Prostate gland (tissue), 2 donors: ENCODE measurements at regions not wholly inside any gene's neighbourhood (a gene's known extent, or its start where the extent isn't known, plus 50 kb on each side); places are given as distances from the start of the nearest gene placed in this dataset.
"Not testable (repeated sequence)": the region's sequence is repeated elsewhere in the genome, so short reads cannot be mapped to it uniquely, and the experiment has no call there.

Experiments used
- DNase-seq: peaks from one replicate; pipeline ENCODE4 v3.0.0-alpha.2; 2019; ENCODE audit warnings: low spot score
- H3K27ac ChIP-seq, 2 donors: fragments of 200-600 bp; sonication (generic); 2 replicates each; pipeline ENCODE4 v1.5.1; 2017 to 2019
- H3K27me3 ChIP-seq: fragments of 200-600 bp; sonication (generic); replicated peaks from 2 replicates; pipeline ENCODE4 v1.5.1; 2019; ENCODE audit not compliant: insufficient read depth
- H3K36me3 ChIP-seq, 2 donors: fragments of 200-600 bp; sonication (generic); 1 replicate in 1 of 2; 2 replicates in 1 of 2; pipeline versions ENCODE4 v1.5.1 to v1.8.1; 2017 to 2019
- H3K4me1 ChIP-seq: fragments of 200-600 bp; sonication (generic); replicated peaks from 2 replicates; pipeline ENCODE4 v1.5.1; 2019
- H3K4me3 ChIP-seq, 2 donors: fragments of 200-600 bp; sonication (generic); 2 replicates each; pipeline ENCODE4 v1.5.1; 2017 to 2019
- H3K9me3 ChIP-seq: fragments of 200-600 bp; sonication (generic); 2 replicates; pipeline ENCODE4 v1.5.1; 2017
- POLR2A ChIP-seq: fragments of 450-650 bp; IDR thresholded peaks from one replicate; pipeline ENCODE4 v1.6.1; 2016; ENCODE audit warnings: antibody characterized with exemption, mild to moderate bottlenecking
- POLR2AphosphoS5 ChIP-seq: sonication (generic); formaldehyde crosslinking; IDR thresholded peaks from one replicate; pipeline ENCODE4 v1.6.1; 2017; ENCODE audit warnings: antibody characterized with exemption
- WGBS: methylation state at CpG from one replicate; pipeline ENCODE4 v1.1.5; 2018; 5-methylcytosine and 5-hydroxymethylcytosine counted together
- intact Hi-C: fragments of 100-400 bp; cut with DNase I; formaldehyde crosslinking; loops from one replicate; pipeline ENCODE4 v1.14.2; 2022
- TF ChIP-seq, protein P1 (sequence below), 4 experiments: fragments of 200-600 bp in 2 of 4; fragments of 450-650 bp in 2 of 4; sonication (generic) in 2 of 4; IDR thresholded peaks; 1 replicate in 3 of 4; 2 replicates in 1 of 4; pipeline ENCODE4 v1.5.1; 2016 to 2019; ENCODE audit warnings: antibody characterized with exemption in 4 of 4, mild to moderate bottlenecking in 2 of 4, moderate library complexity in 2 of 4

DNA sequence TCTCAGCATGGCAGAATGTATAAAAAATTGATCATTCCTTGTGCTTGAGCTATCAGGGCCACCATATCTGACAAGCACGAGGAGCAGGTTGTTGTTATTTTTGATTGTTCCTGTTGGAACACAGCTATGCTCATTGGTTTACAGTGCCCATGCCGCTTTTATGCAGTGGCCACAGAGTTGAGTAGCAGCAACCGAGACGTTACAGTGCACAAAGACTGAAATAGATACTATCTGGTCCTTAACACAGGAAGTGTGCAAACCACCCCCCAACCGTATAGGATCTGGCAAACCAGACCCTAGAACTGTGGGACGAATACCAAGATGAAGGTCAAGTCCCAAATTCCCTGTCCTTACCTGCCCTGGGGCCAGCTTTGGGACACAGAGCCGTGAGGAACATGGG is 216.6 kb downstream of the KLF6 start:
- intact Hi-C loops: no loop called here
- H3K36me3 ChIP-seq: no peaks in the 10 kb centered on the region
- H3K9me3 ChIP-seq: no peaks in the 10 kb centered on the region
- no peaks in the 10 kb centered on the region for H3K27me3 ChIP-seq
- no peak overlapping the region for H3K27ac ChIP-seq
- WGBS: 84% methylated on average over 7 of the region's 7 CpGs
- no peak for DNase-seq
- H3K4me3 ChIP-seq: no peak overlapping the region
- TF ChIP-seq POLR2AphosphoS5: no peak
- TF ChIP-seq POLR2A: no peak
- TF ChIP-seq, protein P1, sequence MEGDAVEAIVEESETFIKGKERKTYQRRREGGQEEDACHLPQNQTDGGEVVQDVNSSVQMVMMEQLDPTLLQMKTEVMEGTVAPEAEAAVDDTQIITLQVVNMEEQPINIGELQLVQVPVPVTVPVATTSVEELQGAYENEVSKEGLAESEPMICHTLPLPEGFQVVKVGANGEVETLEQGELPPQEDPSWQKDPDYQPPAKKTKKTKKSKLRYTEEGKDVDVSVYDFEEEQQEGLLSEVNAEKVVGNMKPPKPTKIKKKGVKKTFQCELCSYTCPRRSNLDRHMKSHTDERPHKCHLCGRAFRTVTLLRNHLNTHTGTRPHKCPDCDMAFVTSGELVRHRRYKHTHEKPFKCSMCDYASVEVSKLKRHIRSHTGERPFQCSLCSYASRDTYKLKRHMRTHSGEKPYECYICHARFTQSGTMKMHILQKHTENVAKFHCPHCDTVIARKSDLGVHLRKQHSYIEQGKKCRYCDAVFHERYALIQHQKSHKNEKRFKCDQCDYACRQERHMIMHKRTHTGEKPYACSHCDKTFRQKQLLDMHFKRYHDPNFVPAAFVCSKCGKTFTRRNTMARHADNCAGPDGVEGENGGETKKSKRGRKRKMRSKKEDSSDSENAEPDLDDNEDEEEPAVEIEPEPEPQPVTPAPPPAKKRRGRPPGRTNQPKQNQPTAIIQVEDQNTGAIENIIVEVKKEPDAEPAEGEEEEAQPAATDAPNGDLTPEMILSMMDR (IDR thresholded peaks at IDR 0.05): no peak
- H3K4me1 ChIP-seq: no peaks in the 10 kb centered on the region

DNA sequence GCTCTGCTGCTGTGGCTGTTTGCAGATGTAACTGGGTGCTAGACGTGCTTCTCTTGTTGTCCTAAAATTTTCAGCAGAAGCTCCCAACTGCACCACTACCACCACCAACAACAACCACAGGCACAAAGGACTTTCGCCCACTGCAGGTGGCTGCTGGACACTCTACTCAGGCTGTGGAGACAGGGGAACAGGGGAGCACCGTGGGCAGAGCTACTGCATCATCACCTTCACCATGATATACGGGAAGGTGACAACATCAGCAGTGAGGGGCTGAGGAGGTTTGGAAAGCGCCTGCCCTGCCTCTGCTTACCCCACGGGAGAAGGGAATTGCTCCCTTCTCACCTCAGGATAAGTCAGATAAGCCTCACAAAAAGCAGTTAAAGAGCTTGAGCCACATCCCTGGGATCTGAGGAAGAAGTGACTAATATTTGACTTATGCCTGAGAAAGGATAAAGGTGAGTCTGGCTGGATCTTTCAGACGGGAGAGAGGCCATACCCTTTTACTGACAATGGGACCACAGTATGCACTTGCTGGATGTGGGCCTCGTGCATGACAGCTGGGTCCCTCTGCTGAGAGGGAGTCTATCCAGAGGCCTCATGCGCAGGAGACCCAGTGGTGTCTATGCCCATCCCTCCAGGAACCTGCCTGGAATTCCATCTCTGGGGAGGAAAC is 217.6 kb downstream of the KLF6 start:
- no peaks in the 10 kb centered on the region for H3K9me3 ChIP-seq
- H3K4me3 ChIP-seq: no peak overlapping the region
- DNase-seq: no peak
- no peak overlapping the region for H3K27ac ChIP-seq
- TF ChIP-seq POLR2A (no peak), POLR2AphosphoS5 (no peak)
- TF ChIP-seq, protein P1 (IDR thresholded peaks at IDR 0.05): no peak
- no peaks in the 10 kb centered on the region for H3K4me1 ChIP-seq
- H3K36me3 ChIP-seq: no peaks in the 10 kb centered on the region
- no peaks in the 10 kb centered on the region for H3K27me3 ChIP-seq
- intact Hi-C loops: no loop called here
- WGBS: 86% methylated on average over 9 of the region's 9 CpGs

DNA sequence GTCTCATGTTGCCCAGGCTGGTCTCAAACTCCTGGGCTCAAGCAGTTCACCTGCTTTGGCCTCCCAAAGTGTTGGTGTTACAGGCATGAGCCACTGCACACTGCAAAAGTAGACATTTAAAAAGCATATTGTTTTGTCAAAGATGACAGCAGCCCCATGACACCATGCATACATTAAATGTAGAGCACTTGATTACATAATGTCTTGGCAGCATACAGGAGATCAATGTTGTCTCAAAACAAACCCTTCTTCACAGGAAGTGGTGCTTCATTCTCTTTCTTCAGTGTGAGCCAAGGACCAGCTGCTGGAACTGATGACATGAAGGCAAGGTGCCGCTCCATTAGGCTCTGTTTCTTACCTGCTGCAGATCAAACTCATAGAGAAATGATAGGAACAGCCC is 218.4 kb downstream of the KLF6 start:
- TF ChIP-seq POLR2A: no peak
- TF ChIP-seq POLR2AphosphoS5: no peak
- TF ChIP-seq, protein P1 (IDR thresholded peaks at IDR 0.05): no peak
- intact Hi-C loops: no loop called here
- DNase-seq: no peak
- Histone ChIP-seq H3K27ac (no peak overlapping the region), H3K36me3 (no peaks in the 10 kb centered on the region), H3K27me3 (no peaks in the 10 kb centered on the region), H3K4me3 (no peak overlapping the region), H3K9me3 (no peaks in the 10 kb centered on the region), H3K4me1 (no peaks in the 10 kb centered on the region)
- 100% methylated on average over 1 of the region's 1 CpG for WGBS

DNA sequence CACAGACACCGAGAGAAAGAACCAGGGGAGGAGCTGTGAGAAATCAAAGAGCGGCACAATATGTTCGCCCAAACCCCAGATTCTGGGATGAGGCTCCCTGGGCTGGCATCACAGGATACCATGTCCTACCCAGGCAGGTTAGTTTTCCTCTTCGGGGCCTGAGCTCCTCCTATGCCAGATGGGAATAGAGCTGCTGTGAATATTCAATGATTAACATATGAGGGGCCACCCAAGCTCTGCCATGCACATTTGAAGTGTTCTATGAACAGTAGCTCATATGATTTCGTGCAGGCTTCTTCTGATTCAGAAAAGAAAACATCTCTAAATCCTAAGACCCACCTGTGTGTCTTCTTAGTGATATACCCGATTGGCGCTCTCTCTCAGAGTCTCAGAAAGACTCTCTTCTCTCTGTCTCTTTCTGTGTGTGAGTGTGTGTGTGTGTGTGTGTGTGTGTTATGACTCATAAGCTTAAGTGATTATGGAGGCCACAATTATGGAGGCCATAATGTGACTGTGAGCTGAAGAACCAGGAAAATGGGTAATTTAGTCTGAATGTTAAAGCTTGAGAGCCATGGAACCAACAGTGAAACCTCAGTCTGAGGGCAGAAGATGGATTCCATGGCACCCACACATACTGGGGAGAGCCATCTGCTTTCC is 220.5 kb downstream of the KLF6 start:
- no peak for TF ChIP-seq POLR2A
- TF ChIP-seq, protein P1 (IDR thresholded peaks at IDR 0.05): no peak
- H3K36me3 ChIP-seq: no peaks in the 10 kb centered on the region
- H3K27me3 ChIP-seq: no peaks in the 10 kb centered on the region
- intact Hi-C loops: no loop called here
- no peak for DNase-seq
- H3K4me3 ChIP-seq: no peak overlapping the region
- no peaks in the 10 kb centered on the region for H3K9me3 ChIP-seq
- WGBS: 95% methylated on average over 7 of the region's 7 CpGs
- H3K4me1 ChIP-seq: no peaks in the 10 kb centered on the region
- H3K27ac ChIP-seq: no peak overlapping the region

DNA sequence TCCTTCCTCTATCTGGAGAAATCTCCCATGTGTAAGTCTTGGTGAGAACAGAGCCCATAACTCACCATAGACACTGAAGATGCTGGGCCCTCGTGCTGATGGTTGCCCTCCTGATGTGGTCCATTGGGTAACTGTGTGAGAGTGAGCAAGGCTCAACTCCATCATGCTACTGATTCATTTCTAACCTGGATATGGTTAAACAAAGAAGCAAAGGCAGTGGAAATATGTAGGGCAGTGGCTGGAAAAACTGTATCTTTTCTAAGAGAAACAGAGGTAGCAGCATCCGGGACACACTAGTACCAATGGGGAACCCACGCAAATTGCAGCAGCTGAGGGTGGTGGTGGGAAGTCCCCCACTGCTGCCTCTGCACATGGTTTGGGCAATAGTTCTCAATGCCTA is 221.7 kb downstream of the KLF6 start:
- 95% methylated on average over 3 of the region's 3 CpGs for WGBS
- no peak overlapping the region for H3K27ac ChIP-seq
- H3K27me3 ChIP-seq: no peaks in the 10 kb centered on the region
- no peak for DNase-seq
- H3K36me3 ChIP-seq: no peaks in the 10 kb centered on the region
- H3K4me3 ChIP-seq: no peak overlapping the region
- intact Hi-C loops: no loop called here
- no peaks in the 10 kb centered on the region for H3K9me3 ChIP-seq
- H3K4me1 ChIP-seq: no peaks in the 10 kb centered on the region
- TF ChIP-seq, protein P1 (IDR thresholded peaks at IDR 0.05): no peak
- no peak for TF ChIP-seq POLR2A
- no peak for TF ChIP-seq POLR2AphosphoS5

DNA sequence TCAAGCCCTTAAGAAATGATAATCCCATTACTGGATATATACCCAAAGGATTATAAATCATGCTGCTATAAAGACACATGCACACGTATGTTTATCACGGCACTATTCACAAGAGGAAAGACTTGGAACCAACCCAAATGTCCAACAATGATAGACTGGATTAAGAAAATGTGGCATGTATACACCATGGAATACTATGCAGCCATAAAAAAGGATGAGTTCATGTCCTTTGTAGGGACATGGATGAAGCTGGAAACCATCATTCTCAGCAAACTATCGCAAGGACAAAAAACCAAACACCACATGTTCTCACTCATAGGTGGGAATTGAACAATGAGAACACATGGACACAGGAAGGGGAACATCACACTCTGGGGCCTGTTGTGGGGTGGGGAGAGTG is 224.4 kb downstream of the KLF6 start:
- H3K36me3 ChIP-seq, H3K27me3 ChIP-seq, H3K4me3 ChIP-seq, H3K4me1 ChIP-seq, H3K9me3 ChIP-seq, intact Hi-C loops, H3K27ac ChIP-seq, DNase-seq: not testable (repeated sequence)
- WGBS: 92% methylated on average over 3 of the region's 3 CpGs
